ENCODE measurements at regions not wholly inside any gene's neighbourhood (a gene's known extent, or its start where the extent isn't known, plus 50 kb on each side); places are given as distances from the start of the nearest gene placed in this dataset.
"Not testable (repeated sequence)": the region's sequence is repeated elsewhere in the genome, so short reads cannot be mapped to it uniquely, and the experiment has no call there.

DNA sequence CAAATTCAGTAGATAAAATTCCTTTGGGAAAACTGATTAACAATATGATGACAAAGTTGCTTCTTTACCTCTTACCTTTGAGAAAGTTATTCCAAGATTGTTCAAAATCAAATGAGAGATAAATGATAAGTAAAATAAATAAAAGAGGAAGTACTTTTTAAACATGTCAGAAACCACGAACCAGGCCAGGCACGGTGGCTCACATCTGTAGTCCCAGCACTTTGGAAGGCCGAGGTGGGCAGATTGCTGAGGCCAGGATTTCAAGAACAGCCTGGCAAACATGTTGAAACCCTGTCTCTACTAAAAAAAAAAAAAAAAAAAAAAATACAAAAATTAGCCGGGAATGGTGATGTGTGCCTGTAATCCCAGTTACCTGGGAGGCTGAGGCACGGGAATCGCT, 296.6 kb downstream of the HGF start:
- no peak for DNase-seq

DNA sequence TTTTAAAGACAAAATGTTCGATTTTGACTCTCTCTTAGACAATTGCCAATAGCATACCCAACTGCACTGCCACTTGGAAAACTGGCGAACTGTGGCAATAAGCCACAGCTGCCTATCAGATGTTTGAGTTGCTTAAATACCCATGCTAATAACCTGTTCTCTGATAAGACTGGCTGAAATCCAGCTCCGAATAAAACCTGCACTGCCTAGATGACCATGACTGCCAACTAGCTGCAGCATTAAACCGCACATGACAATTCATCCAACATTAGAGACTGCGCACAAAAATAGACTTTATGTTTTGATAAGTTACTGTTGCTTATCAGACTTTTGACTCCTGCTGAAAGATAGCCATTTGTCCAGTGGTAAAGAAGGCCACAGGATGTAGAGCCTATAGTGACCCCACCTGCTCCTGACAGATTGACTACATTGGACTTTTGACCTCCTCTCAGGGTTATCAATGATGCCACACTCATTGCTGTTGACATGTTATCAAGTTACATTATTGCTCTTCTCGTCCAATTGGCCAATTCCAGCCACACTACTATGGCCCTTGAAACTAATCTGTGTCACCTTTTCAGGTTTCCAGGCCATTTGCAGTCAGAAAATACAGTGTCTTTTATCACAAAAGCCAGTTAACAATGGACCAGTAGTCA, 299.0 kb downstream of the HGF start:
- no peak for DNase-seq

DNA sequence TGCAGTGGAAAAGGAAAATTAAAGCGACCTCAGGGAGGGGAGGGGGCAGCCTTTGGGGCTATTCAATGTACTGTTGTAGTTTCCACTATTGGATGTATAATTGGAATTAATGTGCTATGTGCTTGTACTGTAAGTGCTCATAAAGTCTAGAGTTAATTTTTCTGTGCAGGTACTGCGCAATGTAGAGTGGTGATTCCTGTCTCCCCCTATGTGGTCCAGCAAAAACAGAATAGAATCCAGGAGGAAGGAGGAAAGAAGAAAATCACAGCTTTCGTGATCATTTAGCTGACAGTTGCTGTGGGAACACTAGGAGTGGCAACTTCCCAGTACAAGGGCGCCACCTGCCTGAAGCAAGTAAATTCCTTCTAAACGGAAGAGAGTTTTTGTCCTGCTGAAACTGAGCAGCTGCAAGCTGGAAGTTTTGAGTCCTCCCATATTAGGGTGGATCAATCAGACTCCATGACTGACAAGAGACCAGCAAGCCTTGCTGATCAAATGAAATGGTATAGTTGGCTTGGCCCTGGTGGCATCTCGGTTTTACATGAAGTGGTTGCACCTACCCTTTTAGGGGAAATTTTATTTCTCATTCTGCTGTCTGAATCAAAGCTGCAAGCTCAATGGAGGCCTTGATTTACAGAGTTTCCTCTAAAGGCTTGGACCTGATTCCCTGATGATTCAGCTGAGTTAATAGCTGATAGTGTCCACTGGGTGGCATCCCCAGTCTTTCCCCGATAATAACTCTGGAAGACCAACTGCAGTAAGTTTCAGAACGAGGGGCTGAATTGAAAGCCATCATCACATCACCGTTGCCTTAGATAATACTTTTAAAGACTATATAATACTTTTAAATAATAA, 299.8 kb downstream of the HGF start:
- DNase-seq, result peak; percentile 56

DNA sequence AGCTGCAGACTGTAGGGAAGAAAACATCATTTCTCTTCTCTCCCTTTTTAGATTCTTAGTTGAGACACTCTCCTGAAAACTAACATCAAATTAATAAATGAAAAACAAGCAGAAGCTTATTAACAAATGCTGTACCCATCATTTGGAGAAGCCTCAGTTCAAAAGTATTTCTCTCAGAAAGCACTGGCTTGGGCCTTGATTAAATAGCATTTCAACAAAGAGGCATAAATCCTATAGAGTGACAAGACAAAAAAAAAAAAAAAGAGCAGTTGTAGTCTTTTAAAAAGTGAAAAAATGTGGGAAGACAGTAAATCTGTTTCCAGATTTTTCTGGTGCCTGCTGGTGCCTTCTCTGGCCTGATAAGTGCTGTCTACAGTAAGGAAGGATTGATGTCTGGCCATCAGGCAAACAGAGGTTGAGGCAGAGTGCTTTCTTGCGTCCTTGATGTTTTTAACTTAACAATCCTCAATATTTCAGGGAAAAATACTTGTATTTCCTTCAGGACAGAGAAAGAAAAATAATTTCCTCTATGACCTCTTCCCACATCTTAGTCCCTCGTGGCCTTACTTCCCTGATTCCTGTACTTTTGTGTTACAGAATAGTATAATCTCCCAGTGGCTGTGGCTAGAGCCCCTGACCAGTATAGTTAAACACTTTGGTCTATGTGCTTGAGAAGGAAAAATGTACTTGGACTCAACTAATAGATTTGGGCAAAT, 300.5 kb downstream of the HGF start:
- DNase-seq, result no peak

DNA sequence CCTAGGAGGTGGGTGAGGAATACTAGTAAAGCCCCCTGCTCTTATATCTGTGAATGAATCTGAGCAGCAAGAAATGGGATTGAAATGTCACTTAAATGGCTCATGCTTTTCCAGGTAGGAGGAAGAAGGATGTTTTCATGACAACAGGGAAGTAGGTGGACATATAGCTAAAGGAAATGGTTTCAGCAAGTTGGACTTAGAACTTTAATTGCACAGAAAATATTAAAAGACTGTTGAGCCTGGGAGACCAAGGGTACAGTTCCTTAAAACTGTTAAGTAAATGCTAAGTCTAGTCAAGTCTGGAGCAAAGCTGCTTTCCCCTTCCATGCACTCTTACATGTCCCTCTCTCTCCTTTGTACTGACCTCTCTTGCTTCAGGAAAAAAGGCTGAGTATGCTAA, 301.3 kb downstream of the HGF start:
- DNase-seq, result no peak

DNA sequence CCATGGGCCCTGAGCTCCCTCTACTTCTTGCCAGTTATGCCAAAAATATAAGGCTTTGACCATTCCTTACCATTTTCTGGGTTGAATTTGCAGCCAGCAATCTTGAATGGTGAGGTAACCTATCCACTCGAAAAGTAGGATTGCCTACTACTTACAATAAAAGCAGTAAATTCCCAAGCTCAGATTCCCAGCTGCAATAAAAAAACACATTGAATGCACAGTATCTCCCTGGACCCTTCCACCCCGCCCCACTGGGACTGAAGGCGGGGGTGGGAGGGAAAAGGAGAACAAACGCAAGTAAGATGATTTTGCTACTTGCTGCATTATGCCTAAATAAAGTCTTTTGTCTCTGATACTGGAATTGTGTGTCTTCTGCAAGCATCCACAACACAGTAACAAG, 301.9 kb downstream of the HGF start:
- DNase-seq, result no peak

DNA sequence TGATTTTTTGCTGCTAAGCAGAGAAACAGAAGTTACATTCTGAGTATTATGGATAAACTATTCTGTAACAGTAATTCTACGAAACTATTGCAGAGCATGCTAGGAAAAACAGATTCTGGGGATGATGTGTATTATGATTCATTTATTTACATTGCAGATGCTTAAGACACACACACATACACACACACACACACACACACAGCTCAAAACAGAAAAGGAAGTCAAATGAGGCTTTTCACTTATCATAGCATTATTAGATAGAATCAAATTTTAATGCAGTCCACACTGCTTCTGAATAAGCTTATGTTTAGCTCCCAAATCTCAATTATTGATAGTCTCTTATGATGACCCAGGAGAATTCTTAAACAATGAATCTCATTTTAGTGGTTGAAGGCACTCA, 307.2 kb downstream of the HGF start:
- DNase-seq, result no peak

DNA sequence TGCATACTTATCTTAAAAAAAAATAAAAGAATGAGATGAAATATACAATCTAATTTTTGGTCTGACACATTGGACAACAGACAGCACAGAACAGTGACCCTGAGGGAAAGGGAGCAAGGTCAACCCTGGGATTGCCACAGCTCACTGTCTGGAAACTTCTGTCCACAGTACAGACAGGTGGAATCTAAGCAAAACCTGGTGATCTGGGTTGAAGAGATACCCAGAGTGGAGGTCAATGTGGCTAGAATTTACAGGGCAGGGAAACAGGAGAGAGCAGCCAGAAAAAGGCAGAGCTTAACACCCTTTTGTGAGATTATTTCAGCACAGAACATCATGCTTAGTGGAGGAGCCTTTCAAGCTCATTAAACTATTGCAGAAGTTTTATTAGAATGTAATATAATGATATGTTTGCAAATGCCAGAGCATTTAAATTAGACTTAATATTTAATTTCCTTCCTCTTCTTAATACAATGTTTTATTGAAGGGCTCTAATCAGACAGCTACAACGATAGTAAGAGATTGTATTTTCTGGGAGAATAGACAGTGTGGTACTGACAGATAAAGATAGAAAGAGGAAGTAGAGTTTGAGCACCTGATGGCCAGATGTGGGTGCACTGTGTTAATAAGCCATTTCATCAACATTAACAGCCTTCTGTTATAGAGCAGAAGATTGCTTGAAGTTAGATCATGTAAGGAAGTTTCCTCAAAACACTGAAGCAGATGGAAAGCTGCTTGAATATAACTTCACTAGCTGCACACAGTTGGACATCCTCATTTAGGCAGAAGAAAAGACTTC, 309.4 kb downstream of the HGF start:
- no peak for DNase-seq

DNA sequence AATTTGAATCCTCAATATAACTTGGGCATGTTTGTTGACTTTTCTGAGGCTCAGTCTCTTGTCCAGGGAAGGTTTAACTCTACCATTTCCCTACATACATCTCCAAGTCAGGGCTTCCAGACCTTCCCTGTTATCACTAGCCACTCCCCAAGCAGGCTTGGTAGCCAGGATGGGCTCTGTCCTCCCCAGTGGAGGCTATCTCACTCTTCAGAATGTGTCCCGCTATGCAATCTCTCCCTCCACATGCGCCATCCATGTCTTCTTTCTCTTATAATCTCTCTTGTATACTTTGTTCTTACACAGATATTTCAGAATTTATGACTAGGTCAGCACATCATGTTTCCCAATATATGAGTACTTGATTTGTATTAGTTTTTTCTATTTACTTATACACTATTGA, 310.4 kb downstream of the HGF start:
- no peak for DNase-seq

DNA sequence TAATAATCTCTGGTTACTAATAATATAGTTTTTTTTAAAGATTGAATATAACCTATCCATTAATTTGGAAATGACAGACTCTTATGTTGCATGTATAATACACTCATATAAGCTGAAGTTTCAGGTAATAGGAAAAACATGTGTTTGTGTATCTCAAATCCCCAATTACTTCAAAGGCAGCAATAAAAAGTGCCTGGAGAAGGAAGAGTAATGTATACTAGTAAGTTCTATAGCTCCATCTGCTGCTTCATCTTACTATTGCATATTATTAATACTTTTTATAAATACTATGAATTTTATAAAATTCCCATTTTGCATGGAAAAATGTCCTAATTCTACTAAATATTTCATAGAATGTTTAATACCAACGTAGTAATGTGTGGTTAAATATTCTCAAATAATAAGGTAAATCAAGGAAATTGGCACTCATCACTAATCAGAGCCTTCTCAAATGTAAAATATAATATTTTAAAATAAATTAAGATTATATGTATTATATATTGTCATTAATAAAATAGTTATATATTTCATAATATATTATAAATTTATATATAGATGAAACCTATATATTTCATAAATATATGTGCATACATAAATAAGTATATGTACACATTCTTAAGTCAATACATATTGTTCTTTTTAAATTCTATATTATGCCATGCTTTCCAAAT, 311.9 kb downstream of the HGF start:
- DNase-seq, result no peak

DNA sequence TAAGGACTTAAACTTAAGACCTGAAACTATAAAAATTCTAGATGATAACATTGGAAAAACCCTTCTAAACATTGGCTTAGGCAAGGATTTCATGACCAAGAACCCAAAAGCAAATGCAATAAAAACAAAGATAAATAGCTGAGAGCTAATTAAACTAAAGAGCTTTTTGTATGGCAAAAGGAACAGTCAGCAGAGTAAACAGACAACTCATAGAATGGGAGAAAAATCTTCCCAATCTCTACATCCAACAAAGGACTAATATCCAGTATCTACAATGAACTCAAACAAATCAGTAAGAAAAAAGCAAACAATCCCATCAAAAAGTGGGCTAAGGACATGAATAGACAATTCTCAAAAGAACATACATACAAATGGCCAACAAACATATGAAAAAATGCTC, 316.1 kb downstream of the HGF start:
- DNase-seq, result peak; percentile 17

DNA sequence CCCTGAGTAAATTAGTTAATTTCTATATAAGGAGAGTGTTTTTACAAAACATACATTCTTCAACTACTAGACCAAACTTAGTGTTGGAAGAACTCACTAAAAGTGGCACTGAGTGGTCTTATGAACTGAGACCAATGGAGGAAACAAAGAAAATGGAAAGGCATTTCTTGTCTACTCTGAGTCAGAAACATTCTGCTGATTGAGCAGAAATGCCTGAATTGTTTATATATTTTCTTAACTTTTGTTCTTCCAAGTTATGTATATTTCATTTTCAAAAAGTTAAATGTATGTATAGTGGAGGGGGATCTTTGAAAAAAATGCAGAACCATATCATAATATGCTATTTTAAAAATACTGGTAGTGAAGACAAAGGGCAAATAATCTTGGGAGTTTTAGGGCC, 320.7 kb downstream of the HGF start:
- no peak for DNase-seq

DNA sequence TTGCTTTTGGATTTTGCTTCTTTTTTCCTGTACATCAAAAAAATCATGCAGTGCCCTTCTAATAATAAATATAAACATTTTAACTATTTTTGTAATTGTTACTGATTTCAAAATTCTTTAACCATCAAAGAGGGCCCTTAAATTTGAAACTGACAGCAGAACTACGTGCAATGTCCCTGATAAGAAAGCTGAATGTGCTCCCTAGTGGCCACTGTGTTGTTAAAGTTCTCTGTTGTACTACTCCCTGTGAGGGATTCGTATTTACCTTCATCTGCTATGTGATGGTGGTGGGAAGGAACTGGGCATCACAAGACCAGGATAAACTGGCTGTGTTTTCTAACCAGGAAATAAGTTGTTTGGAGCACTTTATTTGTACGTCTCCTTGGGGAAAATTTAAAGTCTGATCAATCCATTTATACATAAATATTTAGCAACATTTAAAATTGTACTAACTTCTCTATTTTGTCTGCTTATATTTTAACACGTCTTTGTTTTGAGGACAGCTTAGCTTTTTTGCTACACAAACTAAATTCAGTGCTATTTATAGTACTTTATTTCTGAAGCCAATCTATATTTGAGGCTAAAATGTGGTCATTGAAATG, 322.4 kb downstream of the HGF start:
- peak; percentile 23 for DNase-seq

DNA sequence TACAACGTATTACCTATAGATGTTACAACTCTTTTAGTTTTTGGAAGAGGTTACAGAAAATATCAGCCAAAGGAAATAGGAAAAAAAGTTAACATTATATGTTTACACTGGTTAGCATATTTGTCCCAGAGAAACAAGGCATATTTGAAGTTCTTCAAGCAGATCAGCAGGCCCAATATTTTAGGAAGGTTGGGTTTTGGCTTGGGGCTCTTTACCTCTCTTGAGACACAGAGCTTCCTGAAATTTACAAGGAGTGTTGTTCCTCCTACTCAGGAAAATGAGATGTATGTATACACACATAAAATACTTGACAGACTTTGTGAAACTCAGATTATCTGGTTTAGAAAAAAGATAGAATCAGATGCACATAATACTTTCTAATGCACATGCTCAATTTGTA, 323.6 kb downstream of the HGF start:
- no peak for DNase-seq

DNA sequence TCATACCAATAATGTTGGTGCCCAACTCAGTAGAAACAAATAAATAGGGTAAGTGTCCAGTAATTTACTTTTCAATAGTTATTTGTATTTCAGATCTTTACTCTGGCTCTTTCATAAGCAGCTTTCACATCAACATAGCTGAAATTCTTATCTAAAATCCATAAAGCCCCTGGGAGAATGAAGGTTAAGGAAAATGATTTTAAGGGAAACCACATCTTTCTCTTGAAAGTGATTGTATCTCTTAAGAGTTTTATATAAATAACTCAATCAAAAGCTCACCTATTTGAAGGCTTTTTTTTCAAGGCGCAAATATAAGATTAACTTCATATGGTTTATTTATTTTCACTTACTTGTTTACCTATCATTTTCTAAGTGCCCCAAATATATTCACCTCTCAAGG, 324.4 kb downstream of the HGF start:
- no peak for DNase-seq

DNA sequence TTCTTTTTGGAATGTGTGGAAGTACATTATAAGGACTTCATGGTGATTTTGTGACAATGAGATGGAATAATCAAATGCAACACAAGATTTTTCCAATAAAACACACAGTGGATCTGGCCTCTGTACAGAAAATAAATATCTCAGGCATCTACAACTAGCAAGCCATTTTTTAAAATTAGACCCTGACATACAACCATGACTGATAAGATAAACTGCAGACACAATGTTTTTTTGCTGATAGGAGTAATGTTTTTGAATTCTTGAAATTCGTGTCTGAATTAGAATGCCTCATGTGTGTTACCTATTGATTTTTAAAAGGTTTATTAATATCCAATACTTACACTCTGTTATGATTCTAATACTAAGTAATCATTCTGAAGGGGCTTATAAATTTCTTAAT, 328.1 kb downstream of the HGF start:
- no peak for DNase-seq

DNA sequence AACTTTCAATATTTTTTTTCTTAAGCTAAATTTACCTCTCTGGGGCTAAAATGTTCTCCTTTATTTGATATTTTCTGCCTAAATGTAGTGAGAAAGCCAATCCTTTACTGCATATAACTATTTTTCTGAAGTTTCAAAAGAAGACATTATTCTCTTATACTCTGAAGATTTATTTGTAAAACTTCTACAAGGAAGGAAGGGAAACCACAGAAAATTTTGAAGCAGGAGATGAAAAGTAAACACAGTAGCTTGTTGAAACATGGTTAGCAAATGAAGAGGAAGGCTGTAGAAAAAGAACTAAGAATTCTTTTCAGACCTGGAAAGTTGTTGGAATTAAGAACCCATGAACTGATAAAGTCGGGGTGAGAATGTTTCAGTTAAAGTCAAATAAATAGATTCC, 330.3 kb downstream of the HGF start:
- no peak for DNase-seq

DNA sequence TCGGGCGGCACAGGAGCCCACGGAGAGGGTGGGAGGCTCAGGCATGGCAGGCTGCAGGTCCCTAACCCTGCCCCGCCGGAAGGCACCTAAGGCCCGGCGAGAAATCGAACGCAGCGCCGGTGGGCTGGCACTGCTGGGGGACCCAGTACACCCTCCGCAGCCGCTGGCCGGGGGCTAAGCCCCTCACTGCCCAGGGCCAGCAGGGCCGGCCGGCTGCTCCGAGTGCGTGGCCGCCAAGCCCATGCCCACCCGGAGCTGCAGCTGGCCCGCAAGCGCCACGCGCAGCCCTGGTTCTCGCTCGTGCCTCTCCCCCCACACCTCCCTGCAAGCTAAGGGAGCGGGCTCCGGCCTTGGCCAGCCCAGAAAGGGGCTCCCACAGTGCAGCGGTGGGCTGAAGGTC, 332.7 kb downstream of the HGF start:
- not testable (repeated sequence) for DNase-seq

DNA sequence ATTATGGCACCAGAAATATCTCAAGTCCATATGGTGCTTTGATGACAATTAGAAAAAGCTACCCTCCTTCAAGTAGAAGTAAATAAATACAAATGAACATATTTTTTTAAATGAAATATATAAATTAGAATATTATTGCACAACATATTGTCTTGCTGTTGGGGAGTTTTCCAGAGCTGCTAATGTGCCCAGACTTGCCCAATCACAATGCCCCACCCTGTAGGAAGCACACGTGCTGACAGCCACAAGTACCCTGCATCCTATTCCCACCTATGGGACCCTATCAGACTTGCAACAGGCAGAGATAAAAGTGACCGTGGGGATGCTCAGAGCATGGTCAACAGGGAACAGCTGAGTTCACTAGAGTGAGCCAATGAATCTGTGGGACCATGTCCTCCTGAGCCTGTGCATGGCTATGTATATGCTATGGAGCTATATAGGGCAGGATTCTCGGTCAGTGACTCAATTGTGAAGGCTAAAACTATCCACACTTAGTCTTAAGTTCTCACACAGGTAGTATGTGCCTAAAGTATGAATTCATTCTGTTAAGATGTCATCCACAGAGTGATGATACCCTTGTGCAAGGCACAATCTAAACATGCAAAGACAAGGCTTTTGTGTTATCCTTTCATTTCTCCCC, 336.0 kb downstream of the HGF start:
- no peak for DNase-seq

DNA sequence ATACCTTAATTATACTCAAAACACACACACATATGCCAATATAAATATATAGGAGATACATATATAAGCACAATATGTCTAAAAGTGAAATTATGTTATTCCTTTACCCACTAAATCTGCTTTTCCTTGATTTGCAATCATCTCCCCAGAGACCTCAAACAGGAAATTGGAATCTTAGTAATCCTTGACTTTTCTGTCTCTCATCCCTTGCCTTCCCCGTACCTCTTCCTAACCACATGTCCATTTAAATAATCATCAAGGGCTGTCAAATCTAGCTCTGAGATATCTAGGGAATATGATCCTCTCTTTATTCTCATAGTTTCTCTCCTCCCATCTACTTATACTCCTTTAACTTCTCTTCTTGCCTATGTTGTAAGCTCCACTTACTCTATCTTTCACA, 336.6 kb downstream of the HGF start:
- no peak for DNase-seq

DNA sequence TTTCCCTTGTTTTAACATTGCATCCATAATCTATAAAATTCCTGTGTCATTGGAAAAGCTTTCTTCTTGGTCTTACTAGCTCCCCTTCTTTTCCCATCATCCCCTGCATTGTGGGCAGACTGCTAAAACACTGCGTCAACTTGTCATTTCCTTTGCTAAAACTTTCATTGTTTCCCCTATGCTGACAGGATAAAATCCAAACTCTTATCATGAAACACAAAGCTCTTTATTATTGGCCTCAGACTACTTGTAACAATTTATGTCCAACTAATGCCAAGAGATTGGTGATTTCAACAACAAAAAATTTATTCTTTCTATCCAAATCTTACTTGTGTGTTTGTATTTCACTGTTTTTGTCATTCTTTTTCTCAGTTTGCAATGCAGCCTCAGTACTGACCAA, 339.1 kb downstream of the HGF start:
- no peak for DNase-seq

DNA sequence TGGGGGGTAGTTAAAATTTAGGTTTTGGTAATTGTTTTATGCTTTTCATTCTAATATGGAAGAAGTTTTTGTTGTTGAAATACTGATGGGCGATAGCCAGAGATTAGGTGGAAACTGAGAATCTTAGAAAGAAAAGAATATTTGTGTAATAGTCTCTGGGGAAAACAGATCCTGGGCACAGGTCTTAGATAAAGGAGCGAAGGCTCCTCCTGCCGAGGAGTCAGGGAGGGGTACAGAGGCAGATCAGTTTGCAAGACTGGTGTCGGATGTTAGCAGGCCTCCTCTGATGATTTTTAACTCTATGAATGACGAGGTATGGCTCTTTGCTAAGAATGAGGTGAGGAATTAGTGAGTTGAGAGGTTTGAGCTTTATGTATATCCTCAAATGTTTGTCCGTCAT, 339.7 kb downstream of the HGF start:
- no peak for DNase-seq

Measured in DMS153 (cell line).